GM18507 (cell line): ENCODE measurements at regions not wholly inside any gene's neighbourhood (a gene's known extent, or its start where the extent isn't known, plus 50 kb on each side); places are given as distances from the start of the nearest gene placed in this dataset.
"Not testable (repeated sequence)": the region's sequence is repeated elsewhere in the genome, so short reads cannot be mapped to it uniquely, and the experiment has no call there.

ENCODE experiments used
- DNase-seq: peaks from one replicate; pipeline ENCODE4 v3.0.0; 2011; ENCODE audit warnings: low read depth; ENCODE audit not compliant: insufficient read length; ENCODE audit errors: extremely low spot score
- FAIRE-seq: peaks from 2 replicates; lab custom pipeline; 2011; peaks lifted over from hg19 to GRCh38; lab: Jason Lieb, UNC

DNA sequence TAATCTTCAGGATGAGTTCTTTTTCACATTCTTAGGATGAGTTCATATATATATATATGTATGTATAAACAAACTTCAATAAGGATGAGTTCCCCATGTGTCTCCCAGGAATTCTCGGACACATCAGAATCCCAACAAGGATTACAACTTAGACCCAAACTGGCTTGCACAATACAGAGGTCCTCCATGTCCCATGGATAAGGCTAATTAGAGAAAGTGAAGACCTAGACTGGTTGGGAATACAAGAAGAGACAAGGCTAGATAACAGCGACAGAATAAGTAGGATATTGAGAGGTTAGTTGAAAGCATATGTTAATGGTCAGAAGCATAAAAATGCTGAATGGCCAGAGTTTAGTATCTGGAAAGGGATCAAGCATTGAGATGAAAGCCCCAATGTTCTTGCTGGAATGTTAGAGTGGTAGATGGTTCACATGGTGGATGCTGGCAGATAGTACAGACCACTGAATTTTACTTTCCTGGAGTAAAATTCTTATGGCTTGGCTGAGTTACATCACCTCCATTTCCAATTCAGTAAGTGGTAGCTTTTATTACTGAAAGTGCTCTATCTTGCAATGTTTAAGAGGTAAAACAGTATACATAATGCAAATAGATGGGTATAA is 154.9 kb upstream of the EPHA4 start:
- DNase-seq (no peak), FAIRE-seq (no peak)

GRCh38 chr2:221724631-221725203 is 152.6 kb upstream of the EPHA4 start:
- DNase-seq (no peak), FAIRE-seq (no peak)

DNA sequence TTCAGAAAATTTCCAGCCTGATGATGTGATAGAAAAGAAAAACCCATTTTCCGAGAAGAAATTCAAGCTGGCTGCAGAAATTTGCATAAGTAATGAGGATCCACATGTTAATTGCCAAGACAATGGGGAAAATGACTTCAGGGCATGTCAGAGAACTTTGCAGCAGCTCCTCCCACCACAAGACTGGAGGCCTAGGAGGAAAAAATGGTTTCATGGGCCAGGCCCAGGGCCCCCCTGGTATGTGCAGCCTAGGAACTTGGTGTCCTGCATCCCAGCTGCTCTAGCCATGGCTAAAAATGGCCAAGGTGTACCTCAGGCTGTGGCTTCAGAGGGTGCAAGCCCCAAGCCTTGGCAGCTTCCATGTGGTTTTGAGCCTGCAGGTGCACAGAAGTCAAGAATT is 152.0 kb upstream of the EPHA4 start:
- not testable (repeated sequence) for DNase-seq, FAIRE-seq

DNA sequence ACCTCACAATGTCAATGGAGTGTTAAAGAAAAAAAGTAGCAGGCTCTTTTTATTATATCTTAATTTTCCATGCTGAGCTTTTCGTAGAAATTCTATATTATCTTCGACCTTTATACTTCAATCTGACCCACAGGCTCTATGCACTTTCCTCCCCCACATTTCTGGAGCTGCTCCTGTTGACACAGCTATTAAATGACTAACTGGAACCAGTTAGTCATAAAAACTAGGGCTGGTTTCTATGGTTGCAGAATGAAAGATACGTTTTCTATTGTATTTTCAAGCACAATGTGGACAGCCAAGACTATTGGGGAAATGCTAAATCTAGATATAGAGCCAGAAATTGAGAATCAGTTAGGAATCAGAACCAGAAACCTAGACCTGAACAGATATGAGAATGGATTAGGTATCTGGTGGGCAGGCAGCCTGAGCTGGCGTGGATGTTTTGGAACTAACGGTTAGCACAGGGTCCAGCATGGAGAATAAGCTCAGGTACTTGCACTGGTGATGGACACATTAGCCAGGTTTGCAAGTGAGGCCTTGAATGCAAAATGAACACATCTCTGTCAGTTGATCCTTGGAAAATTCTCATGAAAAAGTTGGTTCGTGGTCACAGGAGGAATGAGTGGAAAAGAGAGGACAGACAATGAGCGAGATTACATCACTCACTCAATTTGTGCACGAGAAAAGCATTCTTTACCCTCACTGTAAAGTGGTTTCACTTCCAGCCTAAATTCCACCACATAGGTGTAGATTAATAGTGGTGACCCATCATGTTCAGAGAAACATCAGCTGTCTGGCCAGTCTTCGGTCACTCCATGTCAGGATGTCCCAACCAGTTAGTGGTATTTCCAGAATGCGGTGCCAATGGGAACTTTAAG is 144.6 kb upstream of the EPHA4 start:
- FAIRE-seq (no peak), DNase-seq (no peak)

GRCh38 chr2:221715523-221716247 is 143.6 kb upstream of the EPHA4 start:
- FAIRE-seq = no peak
- DNase-seq = no peak

DNA sequence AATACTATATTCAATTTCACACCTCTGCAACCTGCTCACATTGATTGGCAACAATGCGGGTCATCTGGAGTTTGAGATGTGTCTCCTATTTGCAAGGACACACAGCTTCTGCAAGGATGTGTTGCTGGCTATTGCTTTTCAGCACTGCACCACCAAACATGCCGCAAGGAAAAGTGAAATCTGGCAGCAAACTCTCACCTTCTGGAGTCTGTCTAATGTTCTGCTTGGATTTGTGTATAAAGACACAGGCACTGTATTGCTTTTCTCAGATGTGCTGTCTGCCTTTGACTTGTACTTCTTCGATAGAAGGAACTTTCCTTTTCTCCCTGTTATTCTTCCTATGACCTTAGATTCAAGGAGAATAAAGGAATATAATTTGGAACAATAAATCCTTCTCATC is 138.6 kb upstream of the EPHA4 start:
- DNase-seq (no peak), FAIRE-seq (no peak)

GRCh38 chr2:221708902-221709301 is 136.8 kb upstream of the EPHA4 start:
- FAIRE-seq = no peak

DNA sequence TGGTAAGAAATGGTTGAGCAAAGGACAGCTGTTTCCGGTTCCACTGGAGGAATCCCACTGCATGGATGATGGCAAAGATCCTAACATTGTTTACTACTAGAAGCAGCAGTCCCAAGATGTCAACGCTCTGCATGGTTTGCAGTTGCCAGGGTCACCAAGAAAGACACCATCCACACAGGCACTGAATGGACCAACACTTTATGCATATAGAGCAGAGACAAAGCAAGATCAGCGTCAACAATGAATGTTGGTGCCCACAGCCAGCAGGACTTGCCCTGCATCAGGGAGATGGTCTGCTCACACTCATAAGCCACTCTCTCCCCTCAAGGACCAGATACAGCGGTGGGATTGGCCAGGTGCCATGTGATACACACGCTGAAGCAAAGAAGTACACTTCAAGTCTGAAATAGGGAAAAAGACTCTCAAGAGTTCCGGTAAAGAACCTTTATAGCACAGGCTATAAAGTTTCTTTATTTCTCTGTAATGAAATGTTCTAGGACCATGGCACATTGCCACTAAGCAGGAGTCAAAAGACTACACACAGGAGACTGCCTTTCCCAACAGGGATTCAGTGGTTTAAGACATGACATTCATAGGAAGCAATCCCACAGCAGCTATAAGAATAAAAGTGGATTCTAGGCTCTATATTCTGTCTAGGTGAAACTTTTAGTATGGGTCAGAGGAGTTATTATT is 133.2 kb upstream of the EPHA4 start:
- no peak for FAIRE-seq
- DNase-seq = no peak

More at GRCh38 chr2:221708902-221709301, 136.8 kb upstream of the EPHA4 start:
- DNase-seq = no peak

- DNase-seq (no peak), FAIRE-seq (no peak)
Measured at GRCh38 chr2:221704442-221704841, 132.3 kb upstream of the EPHA4 start.

DNA sequence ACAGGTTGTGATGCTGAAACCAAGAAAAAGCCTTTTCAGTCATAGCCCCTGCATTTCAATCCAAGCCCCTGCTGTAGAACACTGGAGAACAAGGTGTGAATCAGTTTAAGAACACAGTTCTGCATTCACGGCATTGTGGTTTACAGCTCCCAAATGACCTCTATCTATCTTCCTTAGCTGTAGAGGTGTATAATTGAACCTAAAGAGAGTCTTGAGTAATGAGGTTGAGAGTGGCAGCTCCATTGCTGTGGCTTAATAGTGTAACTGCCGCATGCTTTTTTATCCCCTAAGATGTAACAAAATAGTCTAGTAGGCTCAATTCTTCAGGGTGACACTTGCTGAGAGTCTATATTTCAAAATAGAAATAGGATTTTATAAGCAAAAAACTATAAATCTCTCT is 121.3 kb upstream of the EPHA4 start:
- FAIRE-seq = no peak
- no peak for DNase-seq

DNA sequence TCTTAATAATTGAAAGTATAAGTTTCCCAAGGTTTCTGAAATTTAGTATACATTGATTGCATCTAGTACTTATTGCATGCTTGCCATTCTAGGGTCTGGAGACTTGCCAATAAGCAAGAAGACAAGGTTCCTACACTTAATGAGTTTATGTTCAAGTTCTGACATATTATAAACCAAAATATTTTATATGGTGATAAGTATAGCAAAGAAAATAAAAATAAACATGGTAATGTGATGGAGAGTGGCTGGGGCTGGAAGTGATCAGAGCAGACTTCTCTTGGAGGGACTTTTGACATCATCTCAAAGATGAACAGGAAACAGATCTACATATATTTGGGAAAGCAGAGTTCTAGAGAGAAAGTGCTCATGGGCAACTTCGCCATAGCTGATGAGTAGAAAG is 119.5 kb upstream of the EPHA4 start:
- DNase-seq (no peak), FAIRE-seq (no peak)

DNA sequence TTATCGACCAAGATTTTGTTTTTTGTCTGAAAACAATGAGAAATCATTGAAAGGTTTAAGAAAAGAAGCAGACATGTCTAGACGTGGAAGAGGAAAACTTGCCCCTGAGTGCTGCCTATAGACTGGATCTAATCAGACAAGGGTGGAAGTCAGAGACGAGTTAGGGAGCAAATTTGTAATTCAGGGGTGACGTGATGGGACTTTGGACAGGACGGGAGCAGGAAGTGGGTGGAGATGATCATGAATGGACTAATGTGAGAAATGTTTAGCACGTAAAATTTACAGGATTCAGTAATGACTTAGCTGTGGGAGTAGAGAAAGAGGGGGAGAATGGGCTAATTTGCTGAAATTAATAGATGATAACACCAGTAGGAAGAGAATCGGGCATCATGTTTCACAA is 117.0 kb upstream of the EPHA4 start:
- DNase-seq = no peak
- FAIRE-seq = no peak

GRCh38 chr2:221680548-221680947 is 108.4 kb upstream of the EPHA4 start:
- DNase-seq (no peak), FAIRE-seq (no peak)

DNA sequence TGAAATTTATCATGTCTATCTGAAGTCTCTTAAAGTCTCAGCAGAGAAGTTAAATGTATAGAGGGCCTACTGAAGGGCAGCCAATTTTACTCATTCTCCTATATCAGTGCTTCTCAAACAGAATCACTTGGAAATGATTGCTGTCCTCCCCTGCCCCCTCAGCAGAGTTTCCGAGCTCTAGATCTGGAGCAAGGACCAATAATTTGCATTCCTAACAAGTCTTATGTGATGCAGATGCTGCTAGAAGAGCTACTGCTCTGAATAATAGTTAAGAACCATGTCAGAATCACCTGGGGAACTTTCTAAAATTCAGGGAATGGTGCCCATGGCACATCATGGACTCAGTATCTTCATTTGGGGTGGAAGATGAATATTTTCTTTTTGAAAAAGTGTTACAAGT is 105.6 kb upstream of the EPHA4 start:
- no peak for FAIRE-seq
- no peak for DNase-seq

DNA sequence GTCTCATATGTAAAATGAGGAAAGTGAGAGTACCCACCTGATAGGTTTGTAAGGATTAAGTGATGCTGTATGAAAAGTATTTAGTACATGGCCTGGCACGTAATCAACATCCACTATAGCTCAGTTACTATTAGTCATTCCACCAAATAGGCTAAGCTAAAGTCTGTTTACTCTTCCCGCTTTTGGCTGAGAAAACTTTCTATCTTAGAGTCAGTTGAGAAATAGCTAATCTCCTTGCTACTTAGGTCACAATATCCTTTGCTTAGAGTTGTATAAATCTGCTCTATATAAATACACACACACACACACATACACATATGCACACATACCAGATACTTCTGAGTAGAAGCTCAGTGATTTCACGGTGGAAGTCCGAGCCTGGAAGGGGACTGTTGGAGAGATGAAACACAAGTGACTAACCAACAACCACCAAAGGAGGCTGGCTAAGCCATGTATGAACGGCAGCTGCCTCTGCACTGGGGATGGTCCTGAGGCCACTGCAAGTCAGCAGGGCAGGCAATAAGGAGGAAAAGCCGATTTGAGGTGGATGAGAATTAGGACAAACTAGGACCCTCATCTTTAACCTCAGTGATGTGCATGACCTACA is 104.6 kb upstream of the EPHA4 start:
- no peak for FAIRE-seq
- DNase-seq = no peak

DNA sequence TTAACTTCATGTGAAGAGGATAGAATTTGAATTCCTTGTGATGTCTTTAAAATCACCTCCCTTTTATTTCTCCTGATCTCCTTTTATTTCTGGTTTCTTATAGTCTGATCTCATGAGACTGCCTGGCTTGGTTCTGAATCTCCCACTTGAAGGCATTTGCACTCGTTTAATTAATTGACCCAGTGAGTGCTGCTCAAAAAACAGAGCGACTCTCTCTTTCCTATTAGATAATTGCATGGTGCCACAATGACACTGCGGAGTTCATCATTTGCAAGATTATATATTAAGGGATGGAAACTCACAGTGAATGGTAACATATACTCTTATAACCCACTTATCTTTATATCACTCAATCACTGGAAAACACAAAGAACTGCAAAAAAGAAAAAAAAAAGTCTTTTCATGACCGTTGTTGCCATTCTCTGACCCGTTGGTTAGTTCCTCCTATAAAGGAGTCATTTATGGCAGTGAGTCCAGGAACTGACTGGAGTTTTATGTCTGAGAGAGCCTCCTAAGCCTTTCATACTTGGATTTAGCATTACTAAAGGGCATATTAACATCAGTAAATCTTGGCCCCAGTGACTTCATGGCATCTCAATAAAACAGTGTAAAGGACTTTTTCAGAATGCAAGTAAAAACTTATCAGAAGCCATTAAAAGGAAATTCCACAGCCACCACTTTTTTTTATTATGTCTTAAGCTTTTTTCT is 103.3 kb upstream of the EPHA4 start:
- DNase-seq (no peak), FAIRE-seq (no peak)

- FAIRE-seq (no peak), DNase-seq (no peak)
Measured at GRCh38 chr2:221674446-221674845, 102.3 kb upstream of the EPHA4 start.

DNA sequence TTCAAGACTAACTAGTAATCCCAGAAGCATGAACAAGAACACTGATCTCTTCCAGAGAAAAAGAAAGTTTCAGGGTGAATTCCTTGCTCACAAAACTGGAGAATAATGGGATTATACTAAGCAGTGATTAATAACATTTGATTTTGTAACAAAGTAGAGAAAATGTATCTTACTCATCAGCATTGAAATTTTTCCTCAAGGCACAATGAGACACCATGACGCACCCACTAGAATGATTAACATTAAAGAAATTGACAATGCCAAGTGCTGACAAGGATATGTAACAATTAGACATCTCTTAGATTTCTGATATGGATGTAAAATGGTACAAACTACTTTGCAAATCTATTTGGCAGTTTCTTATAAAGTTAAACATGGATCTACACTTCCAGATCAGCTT is 101.1 kb upstream of the EPHA4 start:
- DNase-seq (no peak), FAIRE-seq (no peak)

DNA sequence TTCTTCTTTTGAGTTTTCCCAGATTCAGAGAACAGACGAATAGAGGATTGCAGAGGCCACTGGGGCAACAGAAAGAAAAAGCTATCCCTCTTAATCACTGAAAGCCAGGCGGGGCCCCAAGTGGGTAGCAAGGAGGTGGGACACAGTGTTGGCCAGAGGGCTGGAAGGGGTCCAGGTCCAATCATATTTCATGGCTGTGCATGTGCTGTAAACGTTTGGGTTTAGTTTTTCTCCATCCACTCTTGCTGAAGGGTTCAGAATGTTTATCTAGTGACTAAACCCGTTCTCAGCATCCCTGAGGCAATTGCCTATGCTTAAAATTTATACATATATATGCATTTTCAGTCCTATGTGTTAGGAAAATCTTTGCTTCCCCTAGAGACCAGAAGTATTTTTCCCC is 99.4 kb upstream of the EPHA4 start:
- DNase-seq = no peak
- FAIRE-seq = no peak
